HFFc6 (cell line): ENCODE measurements at regions not wholly inside any gene's neighbourhood (a gene's known extent, or its start where the extent isn't known, plus 50 kb on each side); places are given as distances from the start of the nearest gene placed in this dataset.
A peak's percentile ranks its signal among the peaks of the same experiment; 100 is the strongest.

Experiments used
- DNase-seq: peaks from one replicate; pipeline ENCODE4 v3.0.0-alpha.2; 2018
- H3K27ac Mint-ChIP-seq: 2 replicates; pipeline ENCODE4 v1.8.0; 2020; ENCODE audit warnings: mild to moderate bottlenecking, mixed read lengths
- H3K27me3 Mint-ChIP-seq: 2 replicates; pipeline ENCODE4 v1.8.0; 2021; ENCODE audit warnings: mild to moderate bottlenecking, moderate library complexity, mixed read lengths; ENCODE audit not compliant: insufficient read depth
- H3K36me3 Mint-ChIP-seq: 2 replicates; pipeline ENCODE4 v1.8.0; 2021; ENCODE audit warnings: low read depth, mixed read lengths
- H3K4me1 Mint-ChIP-seq: 2 replicates; pipeline ENCODE4 v1.8.0; 2020; ENCODE audit warnings: low read depth, mixed read lengths
- H3K4me3 Mint-ChIP-seq: 2 replicates; pipeline ENCODE4 v1.8.0; 2020; ENCODE audit warnings: mild to moderate bottlenecking, moderate library complexity, mixed read lengths
- H3K9me3 Mint-ChIP-seq: 2 replicates; pipeline ENCODE4 v1.8.0; 2020; ENCODE audit warnings: mild to moderate bottlenecking, mixed read lengths
- TF ChIP-seq, protein P1 (sequence below): fragments of 200-600 bp; sonication (generic); IDR thresholded peaks from 2 replicates; pipeline ENCODE4 v1.5.0; 2021; ENCODE audit warnings: antibody characterized with exemption, mild to moderate bottlenecking

DNA sequence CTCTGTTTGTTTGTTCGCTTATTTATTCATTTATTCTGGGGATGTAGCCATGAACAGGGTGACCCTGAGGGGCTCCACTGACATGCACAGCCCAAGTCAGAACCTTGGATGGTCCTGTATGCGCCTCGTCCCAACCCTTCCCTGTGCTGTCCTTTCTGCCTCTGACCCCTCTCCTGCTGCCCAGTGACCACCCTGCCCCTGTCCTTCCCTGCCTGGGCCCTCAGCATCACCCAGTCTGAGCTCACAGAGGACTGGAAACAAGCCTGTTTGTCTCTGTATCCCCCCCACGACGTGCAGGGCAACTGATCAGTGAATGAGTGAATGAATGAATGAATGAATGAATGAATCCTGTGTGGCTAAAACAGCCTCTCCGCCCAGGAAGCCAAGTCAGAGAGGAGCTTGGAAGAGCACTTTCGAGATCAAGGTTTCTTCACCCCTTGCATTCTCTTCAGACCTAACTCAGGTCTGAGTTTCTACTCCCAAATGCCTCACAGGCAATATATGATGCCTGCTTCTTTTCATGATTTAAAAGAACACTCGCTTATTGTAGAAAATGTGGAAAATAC is 157.7 kb downstream of the SMAD6 start:
- H3K27ac Mint-ChIP-seq: no peak overlapping the region; the same call in 1 of the 2 replicates
- DNase-seq: no peak
- peaks cover 60% of the 10 kb centered on the region for H3K4me1 Mint-ChIP-seq
- no peak overlapping the region for H3K4me3 Mint-ChIP-seq
- TF ChIP-seq, protein P1, sequence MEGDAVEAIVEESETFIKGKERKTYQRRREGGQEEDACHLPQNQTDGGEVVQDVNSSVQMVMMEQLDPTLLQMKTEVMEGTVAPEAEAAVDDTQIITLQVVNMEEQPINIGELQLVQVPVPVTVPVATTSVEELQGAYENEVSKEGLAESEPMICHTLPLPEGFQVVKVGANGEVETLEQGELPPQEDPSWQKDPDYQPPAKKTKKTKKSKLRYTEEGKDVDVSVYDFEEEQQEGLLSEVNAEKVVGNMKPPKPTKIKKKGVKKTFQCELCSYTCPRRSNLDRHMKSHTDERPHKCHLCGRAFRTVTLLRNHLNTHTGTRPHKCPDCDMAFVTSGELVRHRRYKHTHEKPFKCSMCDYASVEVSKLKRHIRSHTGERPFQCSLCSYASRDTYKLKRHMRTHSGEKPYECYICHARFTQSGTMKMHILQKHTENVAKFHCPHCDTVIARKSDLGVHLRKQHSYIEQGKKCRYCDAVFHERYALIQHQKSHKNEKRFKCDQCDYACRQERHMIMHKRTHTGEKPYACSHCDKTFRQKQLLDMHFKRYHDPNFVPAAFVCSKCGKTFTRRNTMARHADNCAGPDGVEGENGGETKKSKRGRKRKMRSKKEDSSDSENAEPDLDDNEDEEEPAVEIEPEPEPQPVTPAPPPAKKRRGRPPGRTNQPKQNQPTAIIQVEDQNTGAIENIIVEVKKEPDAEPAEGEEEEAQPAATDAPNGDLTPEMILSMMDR: no peak
- peaks cover 5% of the 10 kb centered on the region; the same call in 1 of the 2 replicates for H3K27me3 Mint-ChIP-seq
- peaks cover 14% of the 10 kb centered on the region; the same call in 1 of the 2 replicates for H3K36me3 Mint-ChIP-seq
- H3K9me3 Mint-ChIP-seq: no peaks in the 10 kb centered on the region

DNA sequence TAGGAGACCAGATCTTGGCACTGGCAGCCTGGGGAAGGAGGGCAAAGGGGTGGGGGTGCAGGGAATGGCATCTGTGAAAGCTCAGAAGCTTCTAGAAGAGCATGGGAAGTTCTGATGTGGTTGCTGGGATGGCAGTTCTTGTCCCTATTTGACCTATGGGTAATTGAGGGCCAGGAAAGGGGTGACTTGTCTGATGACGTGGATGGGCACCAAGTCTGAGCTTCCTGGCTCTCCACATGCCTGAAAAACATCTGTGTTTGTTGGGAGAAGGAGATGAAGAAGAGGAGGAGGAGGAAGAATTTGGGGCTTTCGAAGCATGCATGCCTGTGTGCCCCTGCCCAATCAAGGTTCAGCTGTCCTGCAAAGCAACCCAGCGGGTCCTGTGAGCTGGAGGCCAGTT is 158.8 kb downstream of the SMAD6 start:
- peaks cover 53% of the 10 kb centered on the region for H3K4me1 Mint-ChIP-seq
- peaks cover 15% of the 10 kb centered on the region for H3K36me3 Mint-ChIP-seq
- no peak overlapping the region for H3K4me3 Mint-ChIP-seq
- H3K9me3 Mint-ChIP-seq: no peaks in the 10 kb centered on the region
- H3K27me3 Mint-ChIP-seq: peaks cover 7% of the 10 kb centered on the region
- no peak overlapping the region for H3K27ac Mint-ChIP-seq
- TF ChIP-seq, protein P1: no peak
- DNase-seq: no peak

DNA sequence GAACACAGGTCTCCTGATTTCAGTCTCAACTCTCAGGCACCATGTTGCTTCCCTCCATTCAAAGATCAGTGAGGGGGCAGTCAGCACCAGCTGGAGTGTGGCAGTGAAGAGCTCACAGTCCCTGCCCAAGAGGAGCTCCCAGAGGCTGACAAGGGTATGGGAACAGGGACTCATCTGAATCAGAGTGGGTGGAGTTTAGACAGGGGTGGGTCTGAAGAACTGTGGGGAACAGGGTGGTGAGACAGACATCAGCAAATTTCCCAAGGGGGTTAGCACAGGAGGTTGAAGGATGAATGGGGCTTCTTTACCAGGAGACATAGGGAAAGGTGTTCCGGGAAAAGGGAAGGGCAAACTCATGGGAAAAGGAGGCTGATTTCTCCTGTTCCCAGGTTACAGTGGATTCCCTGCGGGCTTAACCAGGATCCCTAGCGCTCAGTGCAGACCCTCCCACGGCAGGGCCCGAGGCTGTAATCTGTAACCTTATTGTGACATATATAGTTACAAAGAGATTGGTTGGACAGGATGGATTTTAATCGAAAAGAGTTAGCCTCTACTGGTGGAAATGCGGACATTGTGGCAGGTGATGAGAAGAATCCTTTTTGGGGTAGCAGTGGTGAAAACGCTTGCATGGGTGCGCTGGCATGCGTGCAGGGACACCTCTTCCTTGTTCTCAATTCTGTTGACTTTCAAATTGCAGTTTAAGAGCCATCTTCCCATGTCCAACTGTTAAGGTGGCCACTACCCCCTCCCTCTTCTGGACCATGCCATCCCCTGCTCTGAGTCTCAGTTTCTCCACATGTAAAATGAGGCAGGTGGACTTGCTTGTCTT is 160.3 kb downstream of the SMAD6 start:
- H3K4me3 Mint-ChIP-seq: peak overlapping the region; percentile 41; the same call in 1 of the 2 replicates
- peaks cover 9% of the 10 kb centered on the region for H3K27me3 Mint-ChIP-seq
- DNase-seq: peak; percentile 33
- TF ChIP-seq, protein P1: no peak
- H3K27ac Mint-ChIP-seq: peak overlapping the region; percentile 48
- peaks cover 28% of the 10 kb centered on the region for H3K36me3 Mint-ChIP-seq
- no peaks in the 10 kb centered on the region for H3K9me3 Mint-ChIP-seq
- H3K4me1 Mint-ChIP-seq: peaks cover 53% of the 10 kb centered on the region

DNA sequence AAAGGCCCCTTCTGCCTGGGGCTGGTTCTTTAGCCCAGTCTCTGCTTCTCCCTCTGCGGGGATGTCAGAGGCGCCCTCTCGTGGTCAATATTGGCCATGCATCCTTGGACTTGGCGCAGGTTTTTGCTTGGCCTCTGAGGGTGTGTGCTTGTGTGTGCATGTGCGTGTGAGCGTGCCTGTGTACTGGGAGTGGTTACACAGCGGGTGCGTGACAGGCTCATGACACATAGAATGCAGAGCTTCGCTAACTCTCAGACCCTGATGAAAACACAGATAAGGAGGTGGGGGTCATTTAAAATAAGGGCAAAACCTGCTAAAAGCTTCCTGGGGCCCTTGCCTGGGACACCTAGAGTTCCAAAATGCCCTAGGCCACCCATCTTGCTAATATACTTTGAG is 160.9 kb downstream of the SMAD6 start:
- TF ChIP-seq, protein P1: peak; percentile 99
- Mint-ChIP-seq H3K27me3 (peaks cover 9% of the 10 kb centered on the region), H3K27ac (peak overlapping the region; percentile 72), H3K4me1 (peaks cover 53% of the 10 kb centered on the region), H3K4me3 (peak overlapping the region; percentile 41; the same call in 1 of the 2 replicates), H3K36me3 (peaks cover 28% of the 10 kb centered on the region), H3K9me3 (no peaks in the 10 kb centered on the region)
- peak; percentile 91 for DNase-seq

DNA sequence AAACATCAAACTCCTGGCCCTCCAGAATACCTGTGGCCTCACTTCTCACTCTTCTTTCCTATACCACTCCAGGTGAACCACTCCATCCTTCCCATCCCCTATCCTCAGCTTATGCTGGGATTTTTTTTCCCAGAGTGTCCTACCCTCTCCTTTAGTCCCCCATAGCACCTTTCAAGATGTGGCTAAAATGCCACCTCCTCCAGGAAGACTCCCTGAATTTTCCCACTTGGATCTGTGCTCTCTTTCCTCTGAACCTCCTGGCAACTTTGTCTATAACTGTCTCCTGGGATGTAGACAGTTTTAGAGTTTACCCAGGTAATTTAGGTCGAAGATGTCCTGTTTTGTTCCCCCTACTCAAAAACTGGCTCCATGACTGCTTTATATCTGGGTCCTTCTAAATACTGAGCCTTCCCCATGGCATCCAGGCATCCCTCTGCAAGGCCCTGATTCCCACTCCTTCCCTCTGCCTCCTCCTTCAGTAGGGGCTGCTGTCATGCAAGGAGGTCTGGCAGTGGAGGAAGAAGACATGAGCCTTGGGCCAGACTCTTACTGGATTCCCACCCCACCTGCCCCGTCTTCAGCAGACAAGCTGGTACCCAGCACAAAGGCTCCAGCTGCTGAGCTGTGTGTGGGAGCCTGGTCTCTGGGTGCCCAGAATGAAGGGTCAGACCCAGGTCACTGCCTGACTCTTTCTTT is 161.5 kb downstream of the SMAD6 start:
- no peak for DNase-seq
- Mint-ChIP-seq H3K4me1 (peaks cover 50% of the 10 kb centered on the region), H3K27me3 (peaks cover 9% of the 10 kb centered on the region), H3K4me3 (no peak overlapping the region; the same call in 1 of the 2 replicates), H3K36me3 (peaks cover 26% of the 10 kb centered on the region), H3K27ac (peak overlapping the region; percentile 72), H3K9me3 (no peaks in the 10 kb centered on the region)
- TF ChIP-seq, protein P1: no peak
